Body of pancreas (tissue), 4 donors: ENCODE measurements at regions not wholly inside any gene's neighbourhood (a gene's known extent, or its start where the extent isn't known, plus 50 kb on each side); places are given as distances from the start of the nearest gene placed in this dataset.
"Not testable (repeated sequence)": the region's sequence is repeated elsewhere in the genome, so short reads cannot be mapped to it uniquely, and the experiment has no call there.

Experiments used
- ATAC-seq: fragments of 150-250 bp; one replicate; pipeline ENCODE4 v1.9.1; 2016
- DNase-seq, 4 donors: peaks; one replicate each; pipeline ENCODE4 v3.0.0-alpha.2; 2019
- H3K27ac ChIP-seq, 4 donors: fragments of 200-600 bp; sonication (generic); 1 replicate in 3 of 4; 2 replicates in 1 of 4; pipeline versions ENCODE4 v1.5.1 to v1.6.1; 2016 to 2019; ENCODE audit warnings: mild to moderate bottlenecking in 1 of 4, mixed read lengths in 1 of 4, moderate library complexity in 1 of 4
- H3K27me3 ChIP-seq, 2 donors: fragments of 200-600 bp; sonication (generic); one replicate each; pipeline ENCODE4 v1.6.0; 2016; ENCODE audit warnings: mild to moderate bottlenecking in 1 of 2
- H3K36me3 ChIP-seq, 2 donors: fragments of 200-600 bp; sonication (generic); replicated peaks in 1 of 2; 2 replicates each; pipeline ENCODE4 v1.5.1; 2016; ENCODE audit warnings: low read depth in 2 of 2; ENCODE audit not compliant: insufficient read depth in 1 of 2
- H3K4me1 ChIP-seq: fragments of 200-600 bp; sonication (generic); one replicate; pipeline ENCODE4 v1.6.0; 2016
- H3K4me3 ChIP-seq, 2 donors: fragments of 200-600 bp; sonication (generic); 1 replicate in 1 of 2; 2 replicates in 1 of 2; pipeline ENCODE4 v1.5.1; 2016 to 2019
- H3K9me3 ChIP-seq, 3 donors: fragments of 200-600 bp; sonication (generic); 1 replicate in 2 of 3; 2 replicates in 1 of 3; pipeline ENCODE4 v1.5.1; 2016
- CTCF ChIP-seq, 7 experiments: fragments of 450-650 bp in 4 of 7; fragments of 200-600 bp in 3 of 7; sonication (generic) in 3 of 7; IDR thresholded peaks; one replicate each; pipeline ENCODE4 v1.5.1; 2016 to 2019; ENCODE audit warnings: antibody characterized with exemption in 7 of 7
- POLR2A ChIP-seq, 3 donors: fragments of 450-650 bp; IDR thresholded peaks; one replicate each; pipeline ENCODE4 v1.6.1; 2016; ENCODE audit warnings: antibody characterized with exemption in 3 of 3, mild to moderate bottlenecking in 2 of 3
- WGBS, 2 donors: methylation state at CpG; one replicate each; pipeline ENCODE4 v1.1.5; 2017; 5-methylcytosine and 5-hydroxymethylcytosine counted together
- intact Hi-C: fragments of 100-400 bp; cut with DNase I; formaldehyde crosslinking; loops from one replicate; pipeline ENCODE4 v1.15.1; 2023

DNA sequence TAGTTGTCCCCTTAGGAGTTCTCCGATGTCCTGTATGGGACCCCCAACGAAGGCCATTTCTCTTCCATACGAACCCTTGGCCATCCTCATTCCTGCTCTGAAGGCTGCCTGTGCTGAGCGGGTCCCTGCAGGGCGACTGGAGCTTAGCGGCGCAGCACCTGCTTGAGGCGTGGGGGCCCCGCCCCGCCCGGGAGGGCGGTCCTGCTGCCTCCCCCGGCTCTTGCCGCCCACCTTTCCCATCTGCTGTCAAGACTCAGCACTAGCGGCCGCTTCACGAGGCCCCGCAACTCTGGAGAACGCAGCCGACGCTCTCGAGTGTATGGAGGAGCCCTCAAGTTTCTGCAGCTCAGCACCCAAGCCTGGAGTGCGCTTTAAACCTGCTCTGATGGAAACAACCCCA lies 197.7 kb downstream of the TRIML1 start:
- ATAC-seq (no peak), DNase-seq (no peak)
- H3K36me3 ChIP-seq = no peaks in the 10 kb centered on the region
- TF ChIP-seq POLR2A (IDR thresholded peaks at IDR 0.05) (no peak), CTCF (IDR thresholded peaks at IDR 0.05) (no peak)
- no peak overlapping the region for H3K4me3 ChIP-seq
- no peaks in the 10 kb centered on the region for H3K27me3 ChIP-seq
- 78 to 88% methylated on average over 15 to 22 of the region's 23 CpGs for WGBS, 2 donors
- H3K9me3 ChIP-seq = no peaks in the 10 kb centered on the region
- H3K27ac ChIP-seq = no peak overlapping the region
- H3K4me1 ChIP-seq = no peaks in the 10 kb centered on the region
- intact Hi-C loops = no loop called here

GRCh38 chr4:188341428-188341827 lies 202.2 kb downstream of the TRIML1 start:
- H3K9me3 ChIP-seq = no peaks in the 10 kb centered on the region
- no peaks in the 10 kb centered on the region for H3K27me3 ChIP-seq
- H3K4me1 ChIP-seq = no peaks in the 10 kb centered on the region
- WGBS, 2 donors = 79 to 85% methylated on average over 7 of the region's 7 CpGs
- H3K36me3 ChIP-seq = no peaks in the 10 kb centered on the region
- DNase-seq (no peak), ATAC-seq (no peak)
- no peak overlapping the region for H3K27ac ChIP-seq
- TF ChIP-seq CTCF (IDR thresholded peaks at IDR 0.05) = no peak
- TF ChIP-seq POLR2A (IDR thresholded peaks at IDR 0.05) = no peak
- intact Hi-C loops = no loop called here
- no peak overlapping the region for H3K4me3 ChIP-seq

DNA sequence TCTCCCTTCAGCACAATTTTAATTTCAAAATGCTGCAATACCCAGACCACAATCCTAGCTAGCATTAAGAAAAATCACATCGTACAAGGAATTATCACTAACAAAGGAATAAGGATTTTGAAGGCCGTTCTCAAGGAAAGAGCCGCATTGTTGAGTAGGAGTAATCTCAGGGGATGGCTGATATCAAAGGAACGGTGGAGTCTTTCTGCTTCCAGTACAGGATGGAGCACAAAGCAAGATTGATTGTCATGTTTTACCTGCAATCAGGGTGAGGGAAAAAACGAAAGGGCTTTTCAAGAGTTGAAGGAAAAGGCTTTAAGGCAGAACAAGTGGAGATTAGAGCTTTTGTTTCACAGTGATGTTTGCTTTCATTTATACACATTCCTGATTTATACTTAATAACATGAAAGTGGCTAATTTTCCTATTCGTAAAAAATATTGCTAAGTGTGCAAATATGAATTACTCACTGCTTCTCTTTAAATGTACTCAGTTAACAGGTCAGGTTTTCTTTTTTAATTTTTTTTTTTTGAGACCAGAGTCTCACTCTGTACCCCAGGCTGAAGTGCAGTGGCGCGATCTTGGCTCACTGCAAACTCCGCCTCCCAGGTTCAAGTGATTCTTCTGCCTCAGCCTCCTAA lies 207.0 kb downstream of the TRIML1 start:
- no peaks in the 10 kb centered on the region for H3K27me3 ChIP-seq
- no peaks in the 10 kb centered on the region for H3K9me3 ChIP-seq
- H3K4me1 ChIP-seq = no peaks in the 10 kb centered on the region
- no peak for DNase-seq
- intact Hi-C loops = no loop called here
- H3K36me3 ChIP-seq = no peaks in the 10 kb centered on the region
- no peak for ATAC-seq
- no peak for TF ChIP-seq POLR2A (IDR thresholded peaks at IDR 0.05)
- no peak for TF ChIP-seq CTCF (IDR thresholded peaks at IDR 0.05)
- no peak overlapping the region for H3K27ac ChIP-seq
- no peak overlapping the region for H3K4me3 ChIP-seq
- 53 to 56% methylated on average over 9 of the region's 9 CpGs for WGBS, 2 donors

GRCh38 chr4:188347339-188347738 lies 208.1 kb downstream of the TRIML1 start:
- TF ChIP-seq POLR2A (IDR thresholded peaks at IDR 0.05) (no peak), CTCF (IDR thresholded peaks at IDR 0.05) (no peak)
- intact Hi-C loops = no loop called here
- H3K4me3 ChIP-seq = no peak overlapping the region
- H3K27ac ChIP-seq = no peak overlapping the region
- no peaks in the 10 kb centered on the region for H3K27me3 ChIP-seq
- WGBS, 2 donors = 48 to 57% methylated on average over 4 of the region's 4 CpGs
- H3K36me3 ChIP-seq = no peaks in the 10 kb centered on the region
- DNase-seq = no peak
- H3K9me3 ChIP-seq = no peaks in the 10 kb centered on the region
- no peak for ATAC-seq
- no peaks in the 10 kb centered on the region for H3K4me1 ChIP-seq

DNA sequence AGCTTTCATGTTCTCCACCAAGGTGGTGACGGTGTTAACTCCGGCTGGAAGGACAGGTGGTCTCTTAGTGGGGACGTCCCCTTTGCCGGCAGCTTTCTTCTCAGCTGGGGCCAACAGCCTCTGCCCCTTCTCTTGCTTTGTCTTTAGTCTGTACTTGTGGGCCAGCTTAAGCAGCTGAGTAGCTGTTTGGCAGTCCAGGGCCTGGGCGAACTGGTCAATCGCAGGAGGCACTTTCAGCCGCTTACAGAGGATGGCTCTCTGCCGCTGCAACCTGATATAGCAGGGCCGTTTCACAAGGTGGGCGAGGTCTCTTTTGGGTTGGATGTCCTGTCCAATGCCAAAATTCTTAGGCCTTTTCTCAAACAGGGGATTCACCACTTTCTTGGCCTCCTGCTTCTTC lies 210.3 kb downstream of the TRIML1 start:
- intact Hi-C loops = not testable (repeated sequence)

More for the DNA sequence above, 210.3 kb downstream of the TRIML1 start:
- not testable (repeated sequence) for H3K4me3 ChIP-seq, DNase-seq, ATAC-seq, H3K36me3 ChIP-seq, H3K9me3 ChIP-seq, H3K27me3 ChIP-seq, H3K27ac ChIP-seq, H3K4me1 ChIP-seq
- 74 to 81% methylated on average over 9 to 10 of the region's 10 CpGs for WGBS, 2 donors
